HG02588 (cell line): ENCODE measurements at regions not wholly inside any gene's neighbourhood (a gene's known extent, or its start where the extent isn't known, plus 50 kb on each side); places are given as distances from the start of the nearest gene placed in this dataset.
"Not testable (repeated sequence)": the region's sequence is repeated elsewhere in the genome, so short reads cannot be mapped to it uniquely, and the experiment has no call there.

ENCODE experiments used
- ATAC-seq: cut with Tn5 transposase; IDR thresholded peaks from one replicate; pipeline ENCODE4 v1.9.1; 2021; ENCODE audit warnings: mild to moderate bottlenecking, moderate library complexity; ENCODE audit not compliant: unreplicated experiment

DNA sequence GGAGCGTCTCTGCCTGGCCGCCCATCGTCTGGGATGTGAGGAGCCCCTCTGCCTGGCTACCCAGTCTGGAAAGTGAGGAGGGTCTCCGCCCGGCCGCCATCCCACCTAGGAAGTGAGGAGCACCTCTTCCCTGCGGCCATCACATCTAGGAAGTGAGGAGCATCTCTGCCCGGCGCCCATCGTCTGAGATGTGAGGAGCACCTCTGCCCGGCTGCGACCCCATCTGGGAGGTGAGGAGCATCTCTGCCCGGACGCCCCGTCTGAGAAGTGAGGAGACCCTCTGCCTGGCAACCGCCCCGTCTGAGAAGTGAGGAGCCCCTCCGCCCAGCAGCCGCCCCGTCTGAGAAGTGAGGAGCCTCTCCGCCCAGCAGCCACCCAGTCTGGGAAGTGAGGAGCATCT lies 84.5 kb downstream of the IDS start:
- ATAC-seq = not testable (repeated sequence)

- ATAC-seq = no peak
Observed at GRCh38 chrX:149398027-149398426, 107.1 kb downstream of the IDS start.

- ATAC-seq = no peak
Observed at GRCh38 chrX:149392921-149393320, 112.2 kb downstream of the IDS start.

GRCh38 chrX:149383852-149384251 lies 121.3 kb downstream of the IDS start:
- ATAC-seq = no peak

- no peak for ATAC-seq
Observed at GRCh38 chrX:149374751-149375150, 130.4 kb downstream of the IDS start.

DNA sequence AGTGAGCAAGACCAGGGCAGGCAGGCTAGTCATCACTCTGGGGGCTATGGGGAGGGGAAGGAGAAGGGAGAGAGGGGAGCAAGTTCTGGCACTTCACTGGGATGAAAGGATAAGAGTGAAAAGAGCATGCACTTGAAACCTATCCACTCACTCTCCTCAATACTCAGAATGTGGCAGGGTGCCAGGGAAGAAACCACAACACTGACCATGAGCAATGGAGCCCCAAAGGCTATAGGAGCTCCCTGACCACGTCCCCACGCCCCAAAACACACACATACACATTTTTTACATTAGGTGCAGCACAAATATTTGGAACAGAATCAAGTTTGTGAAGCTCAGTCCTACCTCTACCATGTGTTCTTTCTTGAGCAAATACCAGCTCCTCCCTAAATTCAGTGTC lies 132.2 kb downstream of the IDS start:
- ATAC-seq = no peak

DNA sequence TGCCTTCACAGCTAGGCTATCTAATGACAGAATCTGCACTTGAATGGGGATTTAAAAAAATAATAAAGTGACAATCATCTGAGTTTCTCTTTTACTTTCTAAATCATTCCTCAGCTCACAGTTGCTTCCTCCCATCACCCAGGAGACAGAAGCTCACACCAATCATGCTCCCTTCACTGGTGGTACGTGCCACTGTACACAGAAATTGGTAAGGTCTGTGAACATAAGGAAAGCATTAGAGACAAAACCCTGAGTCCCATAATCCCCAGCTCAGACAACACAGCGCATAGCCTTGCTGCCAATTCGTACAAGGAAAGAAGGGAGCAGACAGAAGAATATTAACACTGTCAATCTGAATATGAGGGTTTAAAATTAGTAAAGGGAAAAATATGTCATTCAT lies 133.1 kb downstream of the IDS start:
- no peak for ATAC-seq

GRCh38 chrX:149370097-149370496 lies 135.0 kb downstream of the IDS start:
- ATAC-seq = no peak

DNA sequence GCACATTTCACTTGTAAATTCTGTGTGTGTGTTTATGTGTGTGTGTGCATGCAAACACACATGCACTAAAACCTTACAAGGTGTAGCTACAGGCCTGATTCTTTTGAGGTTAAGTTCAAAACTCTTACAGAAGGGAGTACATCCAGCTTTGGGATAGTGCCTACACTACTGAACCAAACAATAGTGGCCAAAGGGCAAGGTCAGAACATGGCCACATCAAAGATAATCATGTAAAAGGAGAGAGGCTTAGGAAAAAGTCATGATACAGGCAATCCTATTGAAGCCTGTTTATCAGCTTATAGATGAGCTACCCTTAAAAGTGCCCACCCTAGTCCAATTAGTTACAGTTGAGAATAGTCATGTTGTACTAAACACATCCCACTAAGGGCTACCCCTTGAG lies 139.6 kb downstream of the IDS start:
- no peak for ATAC-seq

DNA sequence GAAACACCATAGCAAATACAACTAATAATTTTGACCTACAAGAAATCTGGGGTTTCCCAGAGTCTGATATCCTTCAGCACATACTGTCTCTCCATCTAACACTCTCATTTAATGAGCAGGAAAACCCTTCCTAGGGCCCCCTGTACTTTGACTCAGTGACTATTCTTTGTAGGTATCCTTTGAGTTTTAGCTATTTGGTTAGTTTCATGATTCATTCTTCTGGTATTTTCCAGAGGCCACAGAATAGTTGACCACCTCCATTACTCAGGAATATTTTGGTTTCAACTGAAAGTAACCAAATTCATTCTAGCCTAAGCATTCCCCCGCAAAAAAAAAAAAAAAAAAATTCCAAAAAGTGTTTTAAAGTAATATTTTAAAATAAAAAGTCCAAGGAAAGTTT lies 140.0 kb downstream of the IDS start:
- ATAC-seq = no peak

DNA sequence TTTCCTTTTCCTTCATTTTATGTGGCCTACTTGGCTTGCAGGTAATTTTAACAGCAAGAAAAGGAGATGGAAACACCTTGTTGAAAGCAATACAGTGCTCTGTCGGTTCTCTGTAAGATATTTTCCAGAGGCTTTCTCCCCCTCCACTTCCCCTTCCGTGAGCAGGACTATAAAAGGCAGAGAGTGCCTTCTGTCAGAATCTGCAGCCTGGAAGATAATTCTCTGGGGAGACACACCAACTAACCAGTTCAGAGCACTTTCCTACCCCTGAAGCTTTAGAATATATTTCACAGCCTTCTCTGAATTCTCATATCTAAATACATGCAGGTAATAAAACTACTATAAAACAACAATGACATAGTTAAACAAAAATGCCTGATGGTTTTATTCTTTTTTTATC lies 141.1 kb downstream of the IDS start:
- ATAC-seq = no peak

DNA sequence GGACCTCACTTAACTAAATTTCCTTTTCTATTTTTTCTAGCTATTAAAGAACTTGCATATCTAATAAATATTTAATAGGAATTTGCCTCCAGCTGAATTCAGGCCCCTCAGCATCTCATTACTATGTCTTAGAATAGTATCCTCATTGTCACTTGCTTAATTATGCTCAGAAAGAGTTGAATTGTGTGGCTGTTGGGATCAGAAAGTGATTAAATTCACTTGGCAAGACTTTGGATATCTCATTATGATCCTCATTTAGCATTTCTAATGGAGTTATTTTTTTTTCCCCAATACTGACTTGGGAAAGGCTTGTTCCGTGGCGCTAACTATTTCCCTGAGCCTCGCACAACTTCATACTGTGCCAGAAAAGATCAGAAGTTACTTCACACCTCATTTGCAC lies 158.8 kb downstream of the IDS start:
- ATAC-seq = no peak

- ATAC-seq = no peak
Observed at GRCh38 chrX:149322316-149322715, 182.8 kb downstream of the IDS start.

DNA sequence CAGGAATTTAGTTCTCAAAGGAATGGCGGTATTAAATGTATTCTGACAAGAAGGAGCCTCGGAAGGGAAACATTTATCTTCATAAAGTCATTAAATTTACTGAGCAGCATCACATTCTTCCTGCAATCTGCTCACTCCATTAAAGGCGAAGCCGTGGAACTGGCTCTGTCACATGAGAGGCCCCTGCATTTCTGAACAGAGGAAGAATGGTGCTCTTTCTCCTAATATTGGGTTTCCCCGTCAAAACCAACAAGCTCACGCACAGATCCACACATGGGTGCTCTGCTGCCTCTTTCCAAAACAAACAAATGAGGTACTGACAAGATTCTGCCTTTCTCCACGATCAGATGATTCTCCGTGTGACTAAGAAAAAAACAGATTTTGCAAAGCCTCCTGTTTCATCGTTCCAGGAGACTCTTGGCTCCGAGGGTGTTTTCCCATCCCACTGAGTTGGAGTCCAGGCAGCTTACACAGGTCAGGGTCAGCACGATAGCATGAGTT lies 191.2 kb downstream of the IDS start:
- no peak for ATAC-seq

- no peak for ATAC-seq
Observed at GRCh38 chrX:149312988-149313387, 192.1 kb downstream of the IDS start.

DNA sequence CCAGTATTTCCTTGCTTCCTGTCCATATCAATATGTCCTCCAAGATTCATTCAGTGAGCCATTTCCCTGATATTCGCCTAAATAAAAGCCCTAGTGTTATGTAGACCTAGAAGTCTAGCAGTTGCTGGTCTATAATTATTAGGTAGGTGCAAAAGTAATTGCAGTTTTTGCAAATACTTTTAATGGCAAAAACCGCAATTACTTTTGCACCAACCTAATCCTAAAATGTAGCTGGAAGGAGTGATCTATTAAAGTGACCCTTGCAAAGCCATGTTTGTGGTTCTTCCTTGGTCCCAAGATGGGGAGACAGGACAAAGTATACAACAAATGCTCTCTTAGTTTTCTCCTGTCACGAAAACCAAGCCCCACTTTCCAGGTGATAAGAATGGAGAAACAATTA lies 193.0 kb downstream of the IDS start:
- ATAC-seq = no peak

GRCh38 chrX:149302705-149303104 lies 202.4 kb downstream of the IDS start:
- no peak for ATAC-seq

GRCh38 chrX:149298111-149298510 lies 207.0 kb downstream of the IDS start:
- no peak for ATAC-seq

GRCh38 chrX:149296092-149296491 lies 209.0 kb downstream of the IDS start:
- no peak for ATAC-seq

DNA sequence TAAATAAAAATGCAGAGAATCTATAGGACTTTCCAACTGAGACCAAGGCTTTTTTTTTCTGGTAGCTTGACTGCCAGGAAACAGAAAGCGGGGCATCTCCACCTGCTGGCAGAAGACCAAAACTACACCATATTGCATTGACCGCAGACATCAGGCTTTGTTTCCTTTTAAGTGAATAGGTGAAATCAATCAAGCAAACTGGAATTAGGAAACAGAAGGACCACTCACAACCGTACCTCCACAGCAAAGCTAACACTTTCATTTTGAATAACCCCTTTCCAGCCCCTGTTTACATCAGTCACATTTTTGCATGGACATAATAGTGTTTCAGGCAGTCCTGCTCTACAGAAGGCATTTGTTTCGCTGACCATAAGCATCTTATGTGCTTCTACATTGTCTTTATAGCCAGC lies 218.2 kb downstream of the IDS start:
- no peak for ATAC-seq

DNA sequence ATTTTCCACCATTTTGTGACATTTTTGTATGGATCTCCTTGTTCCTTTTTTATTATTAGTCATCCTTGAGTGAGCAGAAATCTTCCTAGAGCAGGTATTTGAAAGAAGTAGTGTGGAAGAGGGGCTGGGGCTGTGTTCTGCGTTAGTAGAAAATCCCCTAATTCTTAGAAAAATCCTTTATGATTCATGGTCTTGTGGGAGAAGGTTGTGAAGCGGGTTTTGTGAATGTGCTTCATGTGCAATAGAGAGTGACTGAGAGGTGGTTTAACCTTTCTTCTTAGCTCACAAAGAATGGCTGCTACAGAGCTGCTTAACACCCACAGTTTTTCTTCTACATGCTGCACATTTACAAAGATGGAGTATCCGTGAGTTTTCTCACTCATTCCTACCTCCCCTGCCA lies 220.5 kb downstream of the IDS start:
- ATAC-seq = no peak

GRCh38 chrX:149283853-149284252 lies 221.3 kb downstream of the IDS start:
- no peak for ATAC-seq

- no peak for ATAC-seq
Observed at GRCh38 chrX:149282909-149283308, 222.2 kb downstream of the IDS start.

- ATAC-seq = no peak
Observed at GRCh38 chrX:149280011-149280410, 225.1 kb downstream of the IDS start.
